GM23338 (cell line): ENCODE measurements at regions not wholly inside any gene's neighbourhood (a gene's known extent, or its start where the extent isn't known, plus 50 kb on each side); places are given as distances from the start of the nearest gene placed in this dataset.

Experiments
- CREB1 ChIP-seq: fragments of 250-450 bp; sonication (Bioruptor Pico); IDR thresholded peaks from 2 replicates; pipeline ENCODE4 v1.5.0; 2020; ENCODE audit warnings: low read depth, mild to moderate bottlenecking, moderate library complexity
- CTCF ChIP-seq, 2 experiments: fragments of 200-600 bp in 1 of 2; sonication (generic) in 1 of 2; conservative IDR thresholded peaks; 2 replicates each; pipeline versions ENCODE4 v1.5.1 to v1.6.1; 2016 to 2017; ENCODE audit warnings: antibody characterized with exemption in 2 of 2, low read depth in 2 of 2, mild to moderate bottlenecking in 2 of 2, moderate library complexity in 1 of 2
- EZH2 ChIP-seq: fragments of 200-600 bp; sonication (generic); IDR thresholded peaks from one replicate; pipeline ENCODE4 v1.8.0; 2017; ENCODE audit warnings: antibody characterized with exemption, mild to moderate bottlenecking, low read depth; ENCODE audit not compliant: unreplicated experiment
- EZH2phosphoT487 ChIP-seq: fragments of 200-600 bp; sonication (generic); IDR thresholded peaks from one replicate; pipeline ENCODE4 v1.8.1; 2018; ENCODE audit warnings: antibody characterized with exemption; ENCODE audit not compliant: unreplicated experiment
- JUNB ChIP-seq: IDR thresholded peaks from one replicate; pipeline ENCODE4 v1.6.1; 2016; ENCODE audit warnings: antibody characterized with exemption; ENCODE audit not compliant: unreplicated experiment
- NANOG ChIP-seq: IDR thresholded peaks from 2 replicates; pipeline ENCODE4 v1.6.1; 2016; ENCODE audit warnings: antibody characterized with exemption, borderline replicate concordance
- POLR2AphosphoS5 ChIP-seq: IDR thresholded peaks from 2 replicates; pipeline ENCODE4 v1.6.1; 2016; ENCODE audit warnings: antibody characterized with exemption, low read depth
- REST ChIP-seq: IDR thresholded peaks from one replicate; pipeline ENCODE4 v1.6.1; 2018; ENCODE audit warnings: antibody characterized with exemption; ENCODE audit not compliant: unreplicated experiment
- STAT1 ChIP-seq: IDR thresholded peaks from one replicate; pipeline ENCODE4 v1.6.1; 2016; ENCODE audit warnings: antibody characterized with exemption; ENCODE audit not compliant: unreplicated experiment
- ZNF114 ChIP-seq: fragments of 250-450 bp; sonication (Bioruptor Pico); IDR thresholded peaks from 2 replicates; pipeline ENCODE4 v1.5.0; 2020; ENCODE audit warnings: mild to moderate bottlenecking, moderate library complexity
- ZNF331 ChIP-seq: fragments of 250-450 bp; sonication (Bioruptor Pico); IDR thresholded peaks from 2 replicates; pipeline ENCODE4 v1.5.0; 2020; ENCODE audit warnings: low read depth, mild to moderate bottlenecking, moderate library complexity
- TF ChIP-seq, protein P1 (sequence below): IDR thresholded peaks from 2 replicates; pipeline ENCODE4 v1.6.1; 2016; ENCODE audit warnings: antibody characterized with exemption
- TF ChIP-seq, protein P2 (sequence below): fragments of 250-450 bp; sonication (Bioruptor Pico); IDR thresholded peaks from 2 replicates; pipeline ENCODE4 v1.5.0; 2020; ENCODE audit warnings: mild to moderate bottlenecking, moderate library complexity

DNA sequence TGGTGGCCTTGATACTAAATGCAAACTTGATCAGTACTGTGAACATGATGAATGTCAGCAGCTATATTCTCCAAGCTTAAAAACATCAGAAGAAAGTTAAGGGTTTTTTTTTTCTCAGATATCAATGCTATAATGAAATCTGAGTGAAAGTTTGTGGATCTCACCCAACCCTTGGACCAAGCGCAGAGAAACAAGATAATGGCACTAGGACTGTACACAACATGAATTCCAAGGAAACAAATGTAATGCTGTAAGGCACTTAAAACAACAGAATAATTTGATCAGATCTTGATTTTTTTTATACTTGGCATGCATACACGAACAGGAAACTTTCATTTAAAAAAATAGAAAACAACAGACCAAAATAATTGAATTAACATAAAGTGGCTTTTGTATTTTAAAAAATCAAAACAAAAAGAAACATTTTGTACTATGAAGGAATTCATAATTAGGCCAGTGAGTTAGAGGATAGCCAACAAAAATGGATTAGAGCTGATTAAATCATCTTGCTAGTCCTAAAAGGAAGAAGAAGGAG lies 1154.0 kb upstream of the EYS start:
- TF ChIP-seq CREB1 (CRISPR knock-in tag) (no peak), CTCF (conservative IDR thresholded peaks at IDR 0.05; ENCODE audit: low read depth in 2 of 2) (no peak), ZNF331 (CRISPR knock-in tag) (no peak), EZH2 (no peak), REST (no peak), EZH2phosphoT487 (no peak), POLR2AphosphoS5 (no peak), ZNF114 (CRISPR knock-in tag) (no peak), JUNB (no peak), NANOG (no peak), STAT1 (no peak)
- TF ChIP-seq, protein P1, sequence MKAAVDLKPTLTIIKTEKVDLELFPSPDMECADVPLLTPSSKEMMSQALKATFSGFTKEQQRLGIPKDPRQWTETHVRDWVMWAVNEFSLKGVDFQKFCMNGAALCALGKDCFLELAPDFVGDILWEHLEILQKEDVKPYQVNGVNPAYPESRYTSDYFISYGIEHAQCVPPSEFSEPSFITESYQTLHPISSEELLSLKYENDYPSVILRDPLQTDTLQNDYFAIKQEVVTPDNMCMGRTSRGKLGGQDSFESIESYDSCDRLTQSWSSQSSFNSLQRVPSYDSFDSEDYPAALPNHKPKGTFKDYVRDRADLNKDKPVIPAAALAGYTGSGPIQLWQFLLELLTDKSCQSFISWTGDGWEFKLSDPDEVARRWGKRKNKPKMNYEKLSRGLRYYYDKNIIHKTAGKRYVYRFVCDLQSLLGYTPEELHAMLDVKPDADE: no peak
- TF ChIP-seq, protein P2, sequence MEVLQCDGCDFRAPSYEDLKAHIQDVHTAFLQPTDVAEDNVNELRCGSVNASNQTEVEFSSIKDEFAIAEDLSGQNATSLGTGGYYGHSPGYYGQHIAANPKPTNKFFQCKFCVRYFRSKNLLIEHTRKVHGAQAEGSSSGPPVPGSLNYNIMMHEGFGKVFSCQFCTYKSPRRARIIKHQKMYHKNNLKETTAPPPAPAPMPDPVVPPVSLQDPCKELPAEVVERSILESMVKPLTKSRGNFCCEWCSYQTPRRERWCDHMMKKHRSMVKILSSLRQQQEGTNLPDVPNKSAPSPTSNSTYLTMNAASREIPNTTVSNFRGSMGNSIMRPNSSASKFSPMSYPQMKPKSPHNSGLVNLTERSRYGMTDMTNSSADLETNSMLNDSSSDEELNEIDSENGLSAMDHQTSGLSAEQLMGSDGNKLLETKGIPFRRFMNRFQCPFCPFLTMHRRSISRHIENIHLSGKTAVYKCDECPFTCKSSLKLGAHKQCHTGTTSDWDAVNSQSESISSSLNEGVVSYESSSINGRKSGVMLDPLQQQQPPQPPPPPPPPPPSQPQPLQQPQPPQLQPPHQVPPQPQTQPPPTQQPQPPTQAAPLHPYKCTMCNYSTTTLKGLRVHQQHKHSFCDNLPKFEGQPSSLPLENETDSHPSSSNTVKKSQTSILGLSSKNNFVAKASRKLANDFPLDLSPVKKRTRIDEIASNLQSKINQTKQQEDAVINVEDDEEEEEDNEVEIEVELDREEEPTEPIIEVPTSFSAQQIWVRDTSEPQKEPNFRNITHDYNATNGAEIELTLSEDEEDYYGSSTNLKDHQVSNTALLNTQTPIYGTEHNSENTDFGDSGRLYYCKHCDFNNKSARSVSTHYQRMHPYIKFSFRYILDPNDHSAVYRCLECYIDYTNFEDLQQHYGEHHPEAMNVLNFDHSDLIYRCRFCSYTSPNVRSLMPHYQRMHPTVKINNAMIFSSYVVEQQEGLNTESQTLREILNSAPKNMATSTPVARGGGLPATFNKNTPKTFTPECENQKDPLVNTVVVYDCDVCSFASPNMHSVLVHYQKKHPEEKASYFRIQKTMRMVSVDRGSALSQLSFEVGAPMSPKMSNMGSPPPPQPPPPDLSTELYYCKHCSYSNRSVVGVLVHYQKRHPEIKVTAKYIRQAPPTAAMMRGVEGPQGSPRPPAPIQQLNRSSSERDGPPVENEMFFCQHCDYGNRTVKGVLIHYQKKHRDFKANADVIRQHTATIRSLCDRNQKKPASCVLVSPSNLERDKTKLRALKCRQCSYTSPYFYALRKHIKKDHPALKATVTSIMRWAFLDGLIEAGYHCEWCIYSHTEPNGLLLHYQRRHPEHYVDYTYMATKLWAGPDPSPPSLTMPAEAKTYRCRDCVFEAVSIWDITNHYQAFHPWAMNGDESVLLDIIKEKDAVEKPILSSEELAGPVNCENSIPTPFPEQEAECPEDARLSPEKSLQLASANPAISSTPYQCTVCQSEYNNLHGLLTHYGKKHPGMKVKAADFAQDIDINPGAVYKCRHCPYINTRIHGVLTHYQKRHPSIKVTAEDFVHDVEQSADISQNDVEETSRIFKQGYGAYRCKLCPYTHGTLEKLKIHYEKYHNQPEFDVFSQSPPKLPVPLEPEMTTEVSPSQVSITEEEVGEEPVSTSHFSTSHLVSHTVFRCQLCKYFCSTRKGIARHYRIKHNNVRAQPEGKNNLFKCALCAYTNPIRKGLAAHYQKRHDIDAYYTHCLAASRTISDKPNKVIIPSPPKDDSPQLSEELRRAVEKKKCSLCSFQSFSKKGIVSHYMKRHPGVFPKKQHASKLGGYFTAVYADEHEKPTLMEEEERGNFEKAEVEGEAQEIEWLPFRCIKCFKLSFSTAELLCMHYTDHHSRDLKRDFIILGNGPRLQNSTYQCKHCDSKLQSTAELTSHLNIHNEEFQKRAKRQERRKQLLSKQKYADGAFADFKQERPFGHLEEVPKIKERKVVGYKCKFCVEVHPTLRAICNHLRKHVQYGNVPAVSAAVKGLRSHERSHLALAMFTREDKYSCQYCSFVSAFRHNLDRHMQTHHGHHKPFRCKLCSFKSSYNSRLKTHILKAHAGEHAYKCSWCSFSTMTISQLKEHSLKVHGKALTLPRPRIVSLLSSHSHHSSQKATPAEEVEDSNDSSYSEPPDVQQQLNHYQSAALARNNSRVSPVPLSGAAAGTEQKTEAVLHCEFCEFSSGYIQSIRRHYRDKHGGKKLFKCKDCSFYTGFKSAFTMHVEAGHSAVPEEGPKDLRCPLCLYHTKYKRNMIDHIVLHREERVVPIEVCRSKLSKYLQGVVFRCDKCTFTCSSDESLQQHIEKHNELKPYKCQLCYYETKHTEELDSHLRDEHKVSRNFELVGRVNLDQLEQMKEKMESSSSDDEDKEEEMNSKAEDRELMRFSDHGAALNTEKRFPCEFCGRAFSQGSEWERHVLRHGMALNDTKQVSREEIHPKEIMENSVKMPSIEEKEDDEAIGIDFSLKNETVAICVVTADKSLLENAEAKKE: no peak
